Ovary (tissue), 7 donors: ENCODE measurements at regions not wholly inside any gene's neighbourhood (a gene's known extent, or its start where the extent isn't known, plus 50 kb on each side); places are given as distances from the start of the nearest gene placed in this dataset.

Experiments
- DNase-seq, 5 donors: peaks; one replicate each; pipeline ENCODE4 v3.0.0-alpha.2; 2019 to 2020
- H3K27ac ChIP-seq, 2 donors: fragments of 200-600 bp; one replicate each; pipeline versions ENCODE4 v1.5.1 to v1.8.0; 2019 to 2022
- H3K27me3 ChIP-seq: fragments of 200-600 bp; one replicate; pipeline ENCODE4 v1.8.0; 2022
- H3K36me3 ChIP-seq: fragments of 200-600 bp; sonication (generic); one replicate; pipeline ENCODE4 v1.5.1; 2019
- H3K4me1 ChIP-seq: one replicate; pipeline ENCODE4 v1.8.1; 2013; ENCODE audit warnings: mild to moderate bottlenecking, moderate library complexity; ENCODE audit not compliant: insufficient read depth
- H3K4me3 ChIP-seq: fragments of 200-600 bp; sonication (generic); one replicate; pipeline ENCODE4 v1.5.1; 2017
- H3K9me3 ChIP-seq, 2 donors: fragments of 200-600 bp in 1 of 2; sonication (generic) in 1 of 2; one replicate each; pipeline versions ENCODE4 v1.5.1 to v1.8.1; 2013 to 2019; ENCODE audit warnings: mild to moderate bottlenecking in 1 of 2, moderate library complexity in 1 of 2
- CTCF ChIP-seq, 3 donors: fragments of 450-650 bp in 2 of 3; fragments of 200-600 bp in 1 of 3; IDR thresholded peaks; one replicate each; pipeline versions ENCODE4 v1.5.1 to v1.8.0; 2016 to 2022; ENCODE audit warnings: antibody characterized with exemption in 3 of 3, mild to moderate bottlenecking in 1 of 3
- EP300 ChIP-seq: sonication (generic); formaldehyde crosslinking; IDR thresholded peaks from one replicate; pipeline ENCODE4 v1.6.1; 2017; ENCODE audit warnings: antibody characterized with exemption
- POLR2A ChIP-seq: fragments of 450-650 bp; IDR thresholded peaks from one replicate; pipeline ENCODE4 v1.6.1; 2017; ENCODE audit warnings: antibody characterized with exemption, mild to moderate bottlenecking, moderate library complexity
- WGBS, 3 donors: extraction: QIAGEN DNeasy Blood & Tissue Kit in 1 of 3; methylation state at CpG; one replicate each; pipeline versions ENCODE4 v1.1.5 to v1.1.7; 2013 to 2017; 5-methylcytosine and 5-hydroxymethylcytosine counted together
- intact Hi-C, 4 donors: fragments of 100-400 bp; cut with DNase I; formaldehyde crosslinking; loops; one replicate each; pipeline versions ENCODE4 v1.11.0 to v1.15.1; 2022 to 2023
- donor health status: DM: no; HTN: no; CAD: no; lungs with moderate emphysema.
- donor health status: DM: no; HTN: no; CAD: no.
- donor health status: Bipolar disorder and iron deficiency.
- donor health status: DM: no; HTN: no; CAD: no.
- donor health status: DM: yes; HTN: yes; CAD: no.

GRCh38 chr15:61743345-61743909, 316.8 kb downstream of the VPS13C start:
- no peaks in the 10 kb centered on the region for H3K36me3 ChIP-seq
- no peak overlapping the region for H3K27ac ChIP-seq
- no peak overlapping the region for H3K4me3 ChIP-seq
- no peaks in the 10 kb centered on the region for H3K4me1 ChIP-seq
- DNase-seq: no peak
- TF ChIP-seq EP300: no peak
- WGBS, 3 donors: 80 to 85% (median 82%) methylated on average over 3 of the region's 3 CpGs
- no peaks in the 10 kb centered on the region for H3K9me3 ChIP-seq
- intact Hi-C loops: no loop called here
- no peaks in the 10 kb centered on the region for H3K27me3 ChIP-seq

GRCh38 chr15:61742591-61742990, 317.7 kb downstream of the VPS13C start:
- TF ChIP-seq POLR2A: no peak
- no peak for TF ChIP-seq CTCF (IDR thresholded peaks at IDR 0.05)
- no peak for TF ChIP-seq EP300
- intact Hi-C loops: no loop called here
- no peak for DNase-seq

GRCh38 chr15:61736790-61737189, 323.5 kb downstream of the VPS13C start:
- 84 to 89% (median 86%) methylated on average over 1 of the region's 1 CpG for WGBS, 3 donors
- no peak for DNase-seq
- H3K4me1 ChIP-seq: no peaks in the 10 kb centered on the region
- H3K4me3 ChIP-seq: no peak overlapping the region
- no peaks in the 10 kb centered on the region for H3K27me3 ChIP-seq
- H3K9me3 ChIP-seq: no peaks in the 10 kb centered on the region
- intact Hi-C loops: no loop called here
- H3K27ac ChIP-seq: no peak overlapping the region
- no peak for TF ChIP-seq EP300
- no peak for TF ChIP-seq POLR2A
- no peak for TF ChIP-seq CTCF (IDR thresholded peaks at IDR 0.05)
- H3K36me3 ChIP-seq: no peaks in the 10 kb centered on the region

More at GRCh38 chr15:61742591-61742990, 317.7 kb downstream of the VPS13C start:
- Histone ChIP-seq H3K27me3 (no peaks in the 10 kb centered on the region), H3K27ac (no peak overlapping the region), H3K9me3 (no peaks in the 10 kb centered on the region), H3K4me1 (no peaks in the 10 kb centered on the region), H3K4me3 (no peak overlapping the region), H3K36me3 (no peaks in the 10 kb centered on the region)

GRCh38 chr15:61731099-61731498, 329.1 kb downstream of the VPS13C start:
- H3K4me3 ChIP-seq: no peak overlapping the region
- intact Hi-C loops: no loop called here
- 27 to 49% (median 27%) methylated on average over 3 of the region's 3 CpGs for WGBS, 3 donors

GRCh38 chr15:61729646-61730045, 330.6 kb downstream of the VPS13C start:
- 84 to 89% (median 86%) methylated on average over 2 of the region's 2 CpGs for WGBS, 3 donors
- Histone ChIP-seq H3K4me3 (no peak overlapping the region), H3K27me3 (no peaks in the 10 kb centered on the region), H3K4me1 (no peaks in the 10 kb centered on the region), H3K36me3 (no peaks in the 10 kb centered on the region), H3K9me3 (no peaks in the 10 kb centered on the region), H3K27ac (no peak overlapping the region)
- no peak for DNase-seq
- no peak for TF ChIP-seq EP300
- no peak for TF ChIP-seq POLR2A
- TF ChIP-seq CTCF (IDR thresholded peaks at IDR 0.05): no peak
- intact Hi-C loops: no loop called here

More at GRCh38 chr15:61731099-61731498, 329.1 kb downstream of the VPS13C start:
- H3K27me3 ChIP-seq: no peaks in the 10 kb centered on the region
- no peaks in the 10 kb centered on the region for H3K9me3 ChIP-seq
- H3K36me3 ChIP-seq: no peaks in the 10 kb centered on the region
- DNase-seq: no peak
- TF ChIP-seq CTCF (IDR thresholded peaks at IDR 0.05): no peak
- TF ChIP-seq POLR2A: no peak
- H3K27ac ChIP-seq: no peak overlapping the region
- no peaks in the 10 kb centered on the region for H3K4me1 ChIP-seq
